Uterus (tissue), 3 donors: ENCODE measurements at regions not wholly inside any gene's neighbourhood (a gene's known extent, or its start where the extent isn't known, plus 50 kb on each side); places are given as distances from the start of the nearest gene placed in this dataset.

ENCODE experiments used
- DNase-seq, 2 donors: peaks; one replicate each; pipeline ENCODE4 v3.0.0-alpha.2; 2019 to 2020
- H3K27ac ChIP-seq, 2 donors: fragments of 200-600 bp; sonication (generic); 1 replicate in 1 of 2; 2 replicates in 1 of 2; pipeline ENCODE4 v1.5.1; 2016 to 2018
- H3K27me3 ChIP-seq, 2 donors: fragments of 200-600 bp; sonication (generic); one replicate each; pipeline ENCODE4 v1.5.1; 2018 to 2019; ENCODE audit warnings: control low read depth in 1 of 2
- H3K36me3 ChIP-seq, 2 donors: fragments of 200-600 bp; sonication (generic); one replicate each; pipeline ENCODE4 v1.5.1; 2019; ENCODE audit warnings: control low read depth in 1 of 2
- H3K4me1 ChIP-seq, 2 donors: fragments of 200-600 bp; sonication (generic); one replicate each; pipeline ENCODE4 v1.5.1; 2018 to 2019; ENCODE audit warnings: control low read depth in 1 of 2
- H3K4me3 ChIP-seq, 2 donors: fragments of 200-600 bp; sonication (generic); 1 replicate in 1 of 2; 2 replicates in 1 of 2; pipeline ENCODE4 v1.5.1; 2018 to 2019; ENCODE audit warnings: mild to moderate bottlenecking in 1 of 2
- H3K9me3 ChIP-seq, 2 donors: fragments of 200-600 bp; sonication (generic); one replicate each; pipeline ENCODE4 v1.5.1; 2019; ENCODE audit warnings: control low read depth in 1 of 2
- CTCF ChIP-seq, 4 experiments: fragments of 200-600 bp in 2 of 4; fragments of 450-650 bp in 2 of 4; sonication (generic) in 2 of 4; IDR thresholded peaks; one replicate each; pipeline ENCODE4 v1.5.1; 2016 to 2019; ENCODE audit warnings: antibody characterized with exemption in 4 of 4, mild to moderate bottlenecking in 2 of 4, moderate library complexity in 1 of 4
- POLR2A ChIP-seq, 2 donors: fragments of 450-650 bp; IDR thresholded peaks; one replicate each; pipeline ENCODE4 v1.6.1; 2016; ENCODE audit warnings: antibody characterized with exemption in 2 of 2, mild to moderate bottlenecking in 1 of 2, moderate library complexity in 1 of 2
- intact Hi-C: fragments of 100-400 bp; cut with DNase I; formaldehyde crosslinking; loops from one replicate; pipeline ENCODE4 v1.15.1; 2023; ENCODE audit warnings: low total_unique reads
- donor health status: DM: yes; HTN: yes; CAD: no.

- Histone ChIP-seq H3K36me3 (no peaks in the 10 kb centered on the region), H3K9me3 (no peaks in the 10 kb centered on the region), H3K27me3 (no peaks in the 10 kb centered on the region), H3K4me3 (no peak overlapping the region), H3K4me1 (no peaks in the 10 kb centered on the region), H3K27ac (no peak overlapping the region)
- intact Hi-C loops = no loop called here
- no peak for TF ChIP-seq CTCF (IDR thresholded peaks at IDR 0.05)
- no peak for DNase-seq
Measured at GRCh38 chr11:104465321-104465720, 301.4 kb upstream of the PDGFD start.

- no peak overlapping the region for H3K4me3 ChIP-seq
- no peaks in the 10 kb centered on the region for H3K36me3 ChIP-seq
- no peaks in the 10 kb centered on the region for H3K9me3 ChIP-seq
- no peaks in the 10 kb centered on the region for H3K27me3 ChIP-seq
- H3K27ac ChIP-seq = no peak overlapping the region
- TF ChIP-seq CTCF (IDR thresholded peaks at IDR 0.05) (no peak), POLR2A (IDR thresholded peaks at IDR 0.05) (no peak)
- DNase-seq = no peak
- intact Hi-C loops = no loop called here
- H3K4me1 ChIP-seq = no peaks in the 10 kb centered on the region
Measured at GRCh38 chr11:104464691-104465090, 300.7 kb upstream of the PDGFD start.

GRCh38 chr11:104462341-104462740, 298.4 kb upstream of the PDGFD start:
- Histone ChIP-seq H3K27ac (no peak overlapping the region), H3K36me3 (no peaks in the 10 kb centered on the region), H3K27me3 (no peaks in the 10 kb centered on the region), H3K4me3 (no peak overlapping the region), H3K4me1 (no peaks in the 10 kb centered on the region), H3K9me3 (no peaks in the 10 kb centered on the region)
- intact Hi-C loops = no loop called here
- TF ChIP-seq POLR2A (IDR thresholded peaks at IDR 0.05) (no peak), CTCF (IDR thresholded peaks at IDR 0.05) (no peak)
- peak in 1 of 2 donors; percentile 15 for DNase-seq

GRCh38 chr11:104451197-104451893, 287.4 kb upstream of the PDGFD start:
- no peaks in the 10 kb centered on the region for H3K9me3 ChIP-seq
- no peak overlapping the region for H3K4me3 ChIP-seq
- intact Hi-C loops = no loop called here
- no peaks in the 10 kb centered on the region for H3K4me1 ChIP-seq
- no peaks in the 10 kb centered on the region for H3K36me3 ChIP-seq
- no peak overlapping the region for H3K27ac ChIP-seq
- H3K27me3 ChIP-seq = no peaks in the 10 kb centered on the region
- no peak for TF ChIP-seq POLR2A (IDR thresholded peaks at IDR 0.05)
- TF ChIP-seq CTCF (IDR thresholded peaks at IDR 0.05) = no peak
- DNase-seq = no peak

- no peaks in the 10 kb centered on the region for H3K9me3 ChIP-seq
- H3K4me3 ChIP-seq = no peak overlapping the region
- no peaks in the 10 kb centered on the region for H3K4me1 ChIP-seq
- intact Hi-C loops = no loop called here
- no peak for DNase-seq
- H3K27me3 ChIP-seq = no peaks in the 10 kb centered on the region
- no peak overlapping the region for H3K27ac ChIP-seq
- TF ChIP-seq POLR2A (IDR thresholded peaks at IDR 0.05) (no peak), CTCF (IDR thresholded peaks at IDR 0.05) (no peak)
- H3K36me3 ChIP-seq = no peaks in the 10 kb centered on the region
Measured at GRCh38 chr11:104443387-104443786, 279.4 kb upstream of the PDGFD start.
